WTC11 (cell line): ENCODE measurements at regions not wholly inside any gene's neighbourhood (a gene's known extent, or its start where the extent isn't known, plus 50 kb on each side); places are given as distances from the start of the nearest gene placed in this dataset.

Experiments used
- ATAC-seq: fragments of 200-7000 bp; cut with Tn5 transposase; 2 replicates; pipeline ENCODE4 v1.10.0; 2021; ENCODE audit warnings: mild to moderate bottlenecking, moderate library complexity
- CTCF ChIA-PET: fragments of 300-600 bp; sonication (Branson Sonifier 250); formaldehyde crosslinking; loops from one replicate; lab custom pipeline; 2021; ENCODE audit warnings: antibody characterized with exemption; lab: Charles Lee
- POLR2A ChIA-PET: fragments of 350-600 bp; sonication (Branson Sonifier 250); formaldehyde crosslinking; loops from one replicate; lab custom pipeline; 2021; ENCODE audit warnings: antibody characterized with exemption; lab: Charles Lee
- DNase-seq: peaks from one replicate; pipeline ENCODE4 v3.0.0; 2021; ENCODE audit warnings: low spot score
- H3K27ac Mint-ChIP-seq: 2 replicates; pipeline ENCODE4 v1.8.0; 2021; ENCODE audit warnings: mixed read lengths
- H3K27me3 Mint-ChIP-seq: 2 replicates; pipeline ENCODE4 v1.8.0; 2021; ENCODE audit warnings: low read depth, mild to moderate bottlenecking, moderate library complexity, mixed read lengths
- H3K36me3 Mint-ChIP-seq: 2 replicates; pipeline ENCODE4 v1.8.0; 2021; ENCODE audit warnings: mixed read lengths
- H3K4me1 Mint-ChIP-seq: 2 replicates; pipeline ENCODE4 v1.8.0; 2022; ENCODE audit warnings: mixed read lengths
- H3K4me3 Mint-ChIP-seq: 2 replicates; pipeline ENCODE4 v1.8.0; 2021; ENCODE audit warnings: mild to moderate bottlenecking, moderate library complexity, mixed read lengths
- H3K9me3 Mint-ChIP-seq: 2 replicates; pipeline ENCODE4 v1.8.0; 2021; ENCODE audit warnings: mixed read lengths
- AR ChIP-seq: fragments of 250-450 bp; sonication (Bioruptor Pico); IDR thresholded peaks from 2 replicates; pipeline ENCODE4 v1.9.0; 2021; ENCODE audit warnings: mild to moderate bottlenecking
- CBFB ChIP-seq: sonication (generic); formaldehyde crosslinking; IDR thresholded peaks from 2 replicates; pipeline ENCODE4 v1.8.1; 2022; ENCODE audit warnings: mild to moderate bottlenecking, low read depth, missing genetic modification reagents
- CTCF ChIP-seq: fragments of 200-600 bp; IDR thresholded peaks from 2 replicates; pipeline ENCODE4 v1.8.0; 2022; ENCODE audit warnings: antibody characterized with exemption
- E2F4 ChIP-seq: sonication (generic); formaldehyde crosslinking; IDR thresholded peaks from 2 replicates; pipeline ENCODE4 v1.8.1; 2022; ENCODE audit warnings: low read depth, mild to moderate bottlenecking, moderate library complexity, missing genetic modification reagents, borderline replicate concordance
- ELF4 ChIP-seq: sonication (generic); formaldehyde crosslinking; IDR thresholded peaks from 2 replicates; pipeline ENCODE4 v1.8.1; 2022; ENCODE audit warnings: low read depth, mild to moderate bottlenecking, moderate library complexity, missing genetic modification reagents
- ESRRA ChIP-seq: sonication (generic); formaldehyde crosslinking; IDR thresholded peaks from 2 replicates; pipeline ENCODE4 v1.8.1; 2022; ENCODE audit warnings: mild to moderate bottlenecking, missing genetic modification reagents, borderline replicate concordance
- FOXJ3 ChIP-seq: sonication (generic); formaldehyde crosslinking; IDR thresholded peaks from 2 replicates; pipeline ENCODE4 v1.9.0; 2021; ENCODE audit warnings: missing genetic modification reagents, mild to moderate bottlenecking, borderline replicate concordance
- GTF2I ChIP-seq: fragments of 250-450 bp; sonication (Bioruptor Pico); conservative IDR thresholded peaks from 2 replicates; pipeline ENCODE4 v1.4.0; 2021; ENCODE audit warnings: mild to moderate bottlenecking
- MLX ChIP-seq: sonication (generic); formaldehyde crosslinking; IDR thresholded peaks from 2 replicates; pipeline ENCODE4 v1.8.1; 2023; ENCODE audit warnings: mild to moderate bottlenecking, missing genetic modification reagents, moderate library complexity
- MYBL2 ChIP-seq: sonication (generic); formaldehyde crosslinking; IDR thresholded peaks from 2 replicates; pipeline ENCODE4 v1.8.1; 2023; ENCODE audit warnings: mild to moderate bottlenecking, moderate library complexity, missing genetic modification reagents
- NFE2L1 ChIP-seq: sonication (generic); formaldehyde crosslinking; IDR thresholded peaks from 2 replicates; pipeline ENCODE4 v1.8.1; 2023; ENCODE audit warnings: missing genetic modification reagents
- NR2C2 ChIP-seq: sonication (generic); formaldehyde crosslinking; IDR thresholded peaks from 2 replicates; pipeline ENCODE4 v1.8.0; 2022; ENCODE audit warnings: mild to moderate bottlenecking, missing genetic modification reagents
- PRDM15 ChIP-seq: sonication (generic); formaldehyde crosslinking; IDR thresholded peaks from 2 replicates; pipeline ENCODE4 v1.8.0; 2022; ENCODE audit warnings: missing genetic modification reagents
- SOX15 ChIP-seq: fragments of 250-450 bp; sonication (Bioruptor Pico); IDR thresholded peaks from 2 replicates; pipeline ENCODE4 v1.9.0; 2021; ENCODE audit warnings: mild to moderate bottlenecking
- TP53 ChIP-seq: sonication (generic); formaldehyde crosslinking; IDR thresholded peaks from 2 replicates; pipeline ENCODE4 v1.8.1; 2023; ENCODE audit warnings: mild to moderate bottlenecking, missing genetic modification reagents
- ZBTB21 ChIP-seq: sonication (generic); formaldehyde crosslinking; IDR thresholded peaks from 2 replicates; pipeline ENCODE4 v1.8.1; 2023; ENCODE audit warnings: mild to moderate bottlenecking, missing genetic modification reagents, borderline replicate concordance

- TF ChIP-seq MYBL2 (CRISPR knock-in tag) (no peak), ELF4 (CRISPR knock-in tag) (no peak), MLX (CRISPR knock-in tag) (no peak), NFE2L1 (CRISPR knock-in tag) (no peak), FOXJ3 (CRISPR knock-in tag) (no peak), SOX15 (CRISPR knock-in tag) (no peak), CBFB (CRISPR knock-in tag) (no peak), ESRRA (no peak)
These were observed 622.8 kb upstream of the AGTR1 start (continued) for GRCh38 chr3:148074946-148075345.

GRCh38 chr3:148075771-148076716, 621.7 kb upstream of the AGTR1 start:
- H3K4me3 Mint-ChIP-seq = no peak overlapping the region
- no peaks in the 10 kb centered on the region for H3K27me3 Mint-ChIP-seq
- no peak overlapping the region for H3K27ac Mint-ChIP-seq
- H3K9me3 Mint-ChIP-seq = no peaks in the 10 kb centered on the region
- DNase-seq = peak; percentile 27
- no peaks in the 10 kb centered on the region for H3K36me3 Mint-ChIP-seq
- no peak for TF ChIP-seq TP53 (CRISPR knock-in tag)
- no peak for TF ChIP-seq SOX15 (CRISPR knock-in tag)
- TF ChIP-seq CTCF = peak; percentile 30; the same call in 1 of the 2 replicates
- TF ChIP-seq, all 79 proteins: peak for 1
- peak; percentile 95 for ATAC-seq
- ChIA-PET POLR2A (no interaction called here), CTCF (interaction anchor here (0.6 kb wide), 1 partner anchor 1828 kb away, joined by 3 read pairs; no protein-coding TSS in a partner anchor)
- 0 out of 2 replicates have a peak, but pooled peaks cover 4% of the 10 kb centered on the region for H3K4me1 Mint-ChIP-seq

- ChIA-PET POLR2A (interaction anchor here (0.5 kb wide), 1 partner anchor 852 kb away, joined by 3 read pairs; no protein-coding TSS in a partner anchor), CTCF (interaction anchor here (0.5 to 1.2 kb wide), 10 partner anchors 8 to 677 kb away, joined by 3 to 5 read pairs (median 3); no protein-coding TSS in a partner anchor)
- no peak for DNase-seq
- no peak for TF ChIP-seq PRDM15
- TF ChIP-seq NR2C2 (CRISPR knock-in tag) = no peak
- TF ChIP-seq GTF2I (CRISPR knock-in tag) = no peak
- TF ChIP-seq E2F4 = no peak
- no peak for TF ChIP-seq ZBTB21 (CRISPR knock-in tag)
- TF ChIP-seq FOXJ3 (CRISPR knock-in tag) = no peak
- TF ChIP-seq AR (CRISPR knock-in tag) = no peak
- Mint-ChIP-seq H3K9me3 (no peaks in the 10 kb centered on the region), H3K4me1 (0 out of 2 replicates have a peak, but pooled peaks cover 4% of the 10 kb centered on the region), H3K27ac (no peak overlapping the region), H3K27me3 (no peaks in the 10 kb centered on the region), H3K36me3 (no peaks in the 10 kb centered on the region), H3K4me3 (no peak overlapping the region)
- no peak for ATAC-seq
These were observed 620.3 kb upstream of the AGTR1 start for GRCh38 chr3:148077318-148077923.
